Astrocyte of the hippocampus (primary cell): ENCODE measurements at regions not wholly inside any gene's neighbourhood (a gene's known extent, or its start where the extent isn't known, plus 50 kb on each side); places are given as distances from the start of the nearest gene placed in this dataset.
A peak's percentile ranks its signal among the peaks of the same experiment; 100 is the strongest.
"Not testable (repeated sequence)": the region's sequence is repeated elsewhere in the genome, so short reads cannot be mapped to it uniquely, and the experiment has no call there.

Source experiments
- DNase-seq: peaks from one replicate; pipeline ENCODE4 v3.0.0; 2011; ENCODE audit warnings: low read depth, low spot score

DNA sequence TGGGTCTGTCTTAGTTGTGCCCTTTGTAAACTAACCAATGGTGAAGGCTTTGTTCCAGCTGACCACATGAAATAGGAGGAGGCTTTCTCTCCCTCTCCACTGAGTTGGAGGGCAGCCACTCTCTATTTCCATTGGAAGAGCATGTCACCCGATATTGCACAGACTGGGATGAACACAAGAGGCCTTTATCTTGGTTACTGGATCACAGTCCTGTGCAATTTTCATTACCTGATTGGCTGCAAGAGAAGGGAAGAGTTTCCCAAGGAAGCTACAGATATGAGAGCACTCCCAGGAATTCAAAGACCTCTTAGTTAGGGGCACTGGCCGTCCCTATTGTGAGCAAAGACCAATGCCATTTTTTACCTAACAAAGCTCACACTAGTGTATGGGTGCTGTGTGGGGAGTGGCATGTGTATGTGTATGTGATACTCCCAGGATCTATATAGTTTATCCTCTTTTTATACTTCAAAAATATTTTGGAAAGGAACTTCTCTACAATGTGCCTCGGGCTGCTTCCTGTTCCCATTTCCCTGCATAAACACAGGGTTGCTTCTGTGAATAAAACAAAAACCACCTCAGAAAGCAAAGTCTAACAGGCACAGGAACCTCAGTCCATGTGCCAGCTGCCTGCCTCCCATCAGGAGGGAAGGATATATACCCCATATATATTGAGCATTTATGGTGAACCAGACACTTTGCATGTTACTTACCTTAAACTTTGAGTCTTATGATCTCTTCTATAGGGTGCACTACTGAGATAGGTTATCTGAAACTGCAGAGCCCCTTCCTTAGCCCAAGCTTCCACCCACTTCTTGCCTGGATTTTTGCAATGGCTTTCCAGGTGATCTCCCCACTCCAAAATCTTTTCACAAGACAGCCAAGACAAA lies 126.5 kb downstream of the RASSF10 start:
- DNase-seq = peak; percentile 94

DNA sequence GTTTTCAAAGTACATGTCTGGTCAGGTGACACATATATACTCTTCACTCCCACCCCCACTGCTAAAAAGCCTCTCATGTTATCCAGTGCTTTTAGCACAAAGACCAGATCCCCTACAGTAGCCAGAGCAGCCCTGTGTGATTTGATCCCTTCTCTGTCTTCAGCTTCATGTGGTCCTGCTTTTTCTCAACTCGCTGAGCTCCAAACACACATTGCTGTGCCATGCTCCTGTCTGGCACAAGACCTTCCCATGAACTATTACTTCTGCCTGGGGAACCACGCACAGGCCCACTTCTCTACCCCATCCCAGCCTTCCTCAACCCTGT lies 127.1 kb downstream of the RASSF10 start:
- no peak for DNase-seq

DNA sequence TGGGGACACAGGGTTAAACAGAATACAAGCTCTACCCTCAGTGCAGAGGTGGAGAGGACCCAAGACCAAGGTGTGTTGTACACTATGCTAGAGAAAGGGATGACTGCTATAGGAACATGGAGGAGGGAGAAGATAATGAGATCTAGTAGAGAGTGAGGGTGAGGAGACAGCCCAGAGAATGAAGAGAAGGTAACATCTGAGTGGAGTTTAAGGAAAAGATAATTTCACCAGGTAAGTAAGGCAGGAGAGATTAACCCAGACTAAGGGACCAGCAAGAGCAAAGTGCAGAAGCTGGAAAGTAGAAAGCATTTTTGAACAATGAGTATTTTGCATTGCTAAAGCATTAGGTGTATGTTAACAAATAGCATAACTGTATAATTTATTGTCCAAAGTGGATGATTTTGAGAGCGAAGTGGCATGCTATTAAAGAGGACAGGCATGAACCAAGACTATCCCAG lies 128.8 kb downstream of the RASSF10 start:
- no peak for DNase-seq

DNA sequence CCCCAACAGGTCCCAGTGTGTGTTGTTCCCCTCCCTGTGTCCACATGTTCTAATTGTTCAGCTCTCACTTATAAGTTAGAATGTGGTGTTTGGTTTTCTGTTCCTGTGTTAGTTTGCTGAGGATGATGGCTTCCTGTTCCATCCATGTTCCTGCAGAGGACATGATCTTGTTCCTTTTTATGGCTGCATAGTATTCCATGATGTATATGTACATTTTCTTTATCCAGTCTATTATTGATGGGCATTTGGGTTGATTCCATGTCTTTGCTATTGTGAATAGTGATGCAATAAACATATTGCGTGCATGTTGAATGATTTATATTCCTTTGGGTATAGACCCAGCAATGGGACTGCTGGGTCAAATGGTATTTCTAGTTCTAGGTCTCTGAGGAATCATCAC lies 130.0 kb downstream of the RASSF10 start:
- not testable (repeated sequence) for DNase-seq

DNA sequence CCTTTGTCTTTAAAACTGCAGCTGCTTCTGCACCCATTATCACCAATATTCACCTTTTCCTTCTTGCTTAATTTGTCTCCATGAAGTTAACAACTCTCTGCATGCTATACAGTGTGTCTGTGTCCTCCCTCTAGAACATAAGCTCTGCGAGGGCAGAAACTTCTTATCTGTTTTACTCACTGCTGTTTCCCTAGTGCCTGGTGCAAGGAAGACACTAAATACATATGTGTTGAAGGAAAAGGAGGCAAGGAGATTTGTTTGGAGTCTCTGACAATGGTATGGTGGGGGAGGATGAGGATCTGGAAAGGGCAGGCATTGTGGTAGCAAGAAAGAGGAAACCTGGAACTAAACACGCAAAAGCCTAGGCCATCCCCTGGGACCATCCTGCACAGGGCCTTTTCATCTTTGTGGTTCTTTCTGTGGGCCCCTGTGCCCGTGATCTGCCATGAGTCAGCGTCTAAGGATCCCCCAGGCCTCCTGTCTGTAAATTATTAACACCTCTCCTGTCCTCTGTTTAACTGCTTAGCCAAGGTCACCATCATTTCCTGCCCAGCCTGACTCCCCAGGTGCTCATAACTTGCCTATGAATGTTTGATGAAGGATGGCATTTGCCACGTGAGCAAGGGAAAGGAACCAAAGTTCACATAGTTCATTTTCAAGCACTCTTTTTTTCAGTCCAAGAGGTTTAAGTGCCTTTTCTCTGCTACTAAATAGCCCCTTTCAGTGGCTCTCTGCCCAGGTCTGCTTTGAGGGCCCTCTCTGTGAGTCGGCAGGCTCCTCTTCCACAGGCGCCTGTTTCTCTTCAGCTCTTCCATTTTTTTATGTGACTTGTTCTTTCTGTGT lies 131.1 kb downstream of the RASSF10 start:
- peak; percentile 64 for DNase-seq

DNA sequence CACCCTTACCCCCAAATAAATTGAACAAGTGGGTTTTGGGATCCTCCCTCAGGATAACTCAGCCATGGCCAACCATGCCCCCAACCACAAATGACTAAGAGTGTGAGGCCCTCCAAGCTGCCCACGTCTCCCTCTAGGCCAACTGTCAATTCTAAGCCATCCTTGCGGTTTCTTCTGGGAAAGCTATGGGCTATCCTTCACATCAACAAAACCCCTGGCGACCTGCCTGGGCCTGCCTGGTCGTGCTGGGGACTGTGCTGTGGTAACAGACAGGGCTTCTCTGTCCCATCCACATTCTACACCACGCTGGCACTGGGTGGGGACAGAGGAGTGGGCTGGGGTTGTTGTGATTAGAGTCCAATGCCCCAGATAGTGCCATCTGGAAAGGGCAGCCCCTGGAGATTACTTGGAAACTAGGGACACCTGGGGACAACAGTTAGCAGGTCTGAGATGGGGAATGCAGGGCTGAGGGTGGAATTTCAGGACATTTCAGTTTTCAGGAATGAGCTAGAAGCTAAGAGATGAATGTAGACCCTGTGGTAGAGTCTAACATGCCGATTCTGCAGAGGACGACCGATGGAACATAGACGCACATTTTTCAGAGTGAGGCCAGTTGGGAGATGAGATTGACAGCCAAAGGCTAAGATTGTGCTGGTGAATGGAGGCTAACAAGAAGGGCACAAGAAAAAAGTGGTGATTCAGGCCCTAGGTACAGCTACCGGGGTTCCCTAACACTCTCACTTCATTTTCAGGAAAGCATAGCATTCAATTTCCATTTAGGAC lies 131.9 kb downstream of the RASSF10 start:
- peak; percentile 58 for DNase-seq

DNA sequence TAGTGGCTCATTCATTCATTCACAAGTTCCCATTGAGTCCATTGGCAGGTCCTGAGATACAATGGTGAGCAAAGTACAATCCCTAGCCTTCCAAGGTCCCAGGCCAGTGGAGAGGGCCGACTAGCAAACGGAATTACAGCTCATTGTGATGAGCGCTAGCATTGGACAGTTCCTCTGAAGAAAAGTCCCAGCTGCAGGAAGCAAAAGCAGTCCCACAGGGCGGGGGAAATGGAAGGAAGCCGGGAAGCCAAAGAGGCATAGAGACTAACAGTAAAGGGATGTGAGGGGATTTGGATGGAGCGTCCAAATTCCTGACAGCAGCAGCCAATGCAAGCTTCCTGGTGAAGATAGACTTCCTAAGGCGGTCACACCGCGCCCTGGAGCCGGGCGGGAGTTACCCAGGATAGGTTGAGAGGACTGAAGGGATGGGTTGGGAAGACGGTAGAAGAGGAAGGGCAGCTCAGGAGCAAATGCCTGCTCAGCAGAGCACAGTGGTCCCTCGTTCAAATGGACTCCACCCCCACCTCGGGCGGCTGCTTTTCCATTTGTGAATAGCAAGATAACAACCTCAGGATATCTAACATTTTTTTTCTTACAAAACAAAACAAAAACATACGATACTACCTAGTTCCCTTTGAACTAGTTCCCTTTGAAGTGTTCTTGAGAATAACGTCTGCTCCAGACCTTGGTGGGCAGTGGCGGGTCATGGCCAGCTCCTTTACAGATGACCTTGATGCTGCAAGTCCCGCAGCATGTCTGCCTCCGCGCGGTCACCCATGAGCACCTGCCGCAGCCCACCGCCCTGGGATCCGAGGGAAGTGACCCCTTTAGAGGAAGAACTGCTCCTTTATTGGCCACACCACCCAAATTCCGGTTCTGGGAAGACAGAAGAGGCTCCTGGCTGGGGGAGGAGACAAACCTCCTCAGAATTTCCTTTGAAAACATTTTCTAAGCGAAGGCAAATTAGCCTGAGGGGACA lies 132.9 kb downstream of the RASSF10 start:
- no peak for DNase-seq

DNA sequence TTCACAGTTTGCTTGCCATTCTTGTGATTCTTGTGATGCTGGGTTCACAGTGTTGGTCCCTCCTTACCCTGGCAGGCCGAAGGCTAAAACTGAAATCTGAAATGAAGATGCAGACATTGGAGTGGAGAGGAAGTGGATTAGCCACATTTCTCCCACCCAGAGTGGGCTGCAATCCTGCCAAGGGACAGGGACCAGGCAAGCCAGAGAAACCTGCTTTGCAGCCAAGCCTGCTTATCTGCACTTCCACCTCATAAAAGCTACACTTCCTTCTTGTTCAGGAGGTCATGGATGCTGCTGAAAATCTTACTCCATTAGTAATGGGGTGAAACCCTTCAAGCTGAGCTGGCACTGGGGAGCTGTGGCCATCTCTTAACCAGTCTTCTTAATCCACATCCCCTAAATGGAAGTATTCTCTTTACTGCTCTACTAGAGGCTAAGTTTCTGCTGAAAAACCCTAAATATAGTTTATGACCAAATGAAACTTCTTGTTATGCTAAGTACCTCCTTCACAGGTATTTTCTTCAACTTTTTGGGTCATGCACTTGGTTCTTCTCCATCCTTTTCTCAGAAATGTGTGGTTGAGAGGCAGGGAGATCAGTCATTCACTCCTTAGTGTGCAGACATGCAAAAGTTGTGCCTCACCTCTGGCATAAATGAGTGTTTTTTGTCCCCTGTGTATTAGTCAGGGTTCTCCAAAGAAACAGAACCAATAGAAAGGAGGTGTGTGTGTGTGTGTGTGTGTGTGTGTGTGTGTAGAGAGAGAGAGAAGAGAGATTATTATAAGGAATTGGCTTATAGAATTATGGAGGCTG lies 133.9 kb upstream of the BMAL1 start:
- DNase-seq = no peak

DNA sequence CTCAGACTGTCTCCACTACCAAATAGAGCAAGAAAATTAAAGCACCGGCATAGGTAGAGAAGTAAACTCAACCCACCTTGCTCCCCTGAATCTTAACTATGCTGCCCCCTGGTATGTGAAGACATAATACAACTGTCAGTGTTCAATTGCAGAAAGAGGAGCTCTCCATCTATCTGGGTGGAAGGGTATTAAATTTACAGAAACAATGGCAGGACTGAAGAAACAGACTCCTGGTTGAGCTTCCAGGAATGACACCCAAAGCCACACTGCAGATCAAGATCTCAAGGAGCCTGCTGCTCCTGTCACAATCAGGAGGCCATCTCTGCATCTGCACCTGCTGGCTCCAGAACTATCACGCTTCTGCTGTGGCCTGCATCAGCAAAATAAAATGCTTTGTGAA lies 132.1 kb upstream of the BMAL1 start:
- no peak for DNase-seq

DNA sequence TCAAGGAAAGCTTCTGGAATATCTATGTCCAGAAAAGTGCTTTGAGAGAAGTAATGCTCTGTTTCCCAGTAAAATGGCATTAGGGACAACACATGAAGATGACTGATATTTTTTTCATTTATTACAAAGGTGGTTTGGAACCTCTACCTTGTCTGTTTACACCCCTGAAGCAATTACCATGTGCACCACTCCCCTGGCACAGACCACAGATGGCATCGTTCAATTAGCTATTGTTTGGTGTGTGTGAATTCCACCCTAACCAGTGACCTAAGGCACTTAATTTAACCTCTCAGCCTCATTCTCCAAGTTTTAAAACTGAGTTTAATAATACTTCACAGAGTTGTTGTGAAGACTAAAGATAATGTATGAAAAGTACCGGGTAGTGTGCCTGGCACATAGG lies 127.6 kb upstream of the BMAL1 start:
- DNase-seq = no peak

DNA sequence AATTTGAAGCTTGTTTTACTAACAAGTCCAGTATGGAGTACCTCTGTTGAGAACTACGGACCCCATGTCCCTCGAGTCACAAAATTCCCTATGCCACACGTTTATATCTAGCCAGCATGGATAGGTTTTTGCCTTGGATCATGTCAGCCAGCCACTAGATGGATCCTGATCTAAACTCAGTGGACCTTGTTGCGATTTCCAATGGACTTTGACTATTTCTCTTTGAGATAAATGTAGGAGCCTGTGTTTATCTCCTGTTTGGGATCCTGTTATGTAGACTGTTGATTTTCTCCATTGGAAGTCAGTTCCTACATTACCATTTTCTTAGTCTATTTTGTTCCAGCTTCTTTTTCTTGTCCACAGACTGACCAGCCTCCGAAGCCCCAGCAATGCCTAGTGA lies 127.1 kb upstream of the BMAL1 start:
- no peak for DNase-seq

DNA sequence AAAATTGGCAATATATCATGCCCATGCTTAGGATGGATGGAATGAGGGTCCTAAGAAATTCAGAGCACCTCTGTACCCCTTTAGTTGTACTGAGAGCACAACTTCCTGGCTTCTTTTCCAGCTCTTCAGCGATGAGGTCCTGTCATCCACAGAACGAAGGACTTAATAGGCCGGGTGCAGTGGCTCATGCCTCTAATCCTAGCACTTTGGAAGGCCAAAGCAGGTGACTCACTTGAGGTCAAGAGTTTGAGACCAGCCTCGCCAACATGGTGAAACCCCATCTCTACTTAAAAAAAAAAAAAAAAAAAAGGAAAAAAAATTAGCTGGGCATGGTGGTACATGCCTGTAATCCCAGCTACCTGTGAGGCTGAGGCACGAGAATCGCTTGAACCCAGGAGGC lies 125.3 kb upstream of the BMAL1 start:
- DNase-seq = no peak

DNA sequence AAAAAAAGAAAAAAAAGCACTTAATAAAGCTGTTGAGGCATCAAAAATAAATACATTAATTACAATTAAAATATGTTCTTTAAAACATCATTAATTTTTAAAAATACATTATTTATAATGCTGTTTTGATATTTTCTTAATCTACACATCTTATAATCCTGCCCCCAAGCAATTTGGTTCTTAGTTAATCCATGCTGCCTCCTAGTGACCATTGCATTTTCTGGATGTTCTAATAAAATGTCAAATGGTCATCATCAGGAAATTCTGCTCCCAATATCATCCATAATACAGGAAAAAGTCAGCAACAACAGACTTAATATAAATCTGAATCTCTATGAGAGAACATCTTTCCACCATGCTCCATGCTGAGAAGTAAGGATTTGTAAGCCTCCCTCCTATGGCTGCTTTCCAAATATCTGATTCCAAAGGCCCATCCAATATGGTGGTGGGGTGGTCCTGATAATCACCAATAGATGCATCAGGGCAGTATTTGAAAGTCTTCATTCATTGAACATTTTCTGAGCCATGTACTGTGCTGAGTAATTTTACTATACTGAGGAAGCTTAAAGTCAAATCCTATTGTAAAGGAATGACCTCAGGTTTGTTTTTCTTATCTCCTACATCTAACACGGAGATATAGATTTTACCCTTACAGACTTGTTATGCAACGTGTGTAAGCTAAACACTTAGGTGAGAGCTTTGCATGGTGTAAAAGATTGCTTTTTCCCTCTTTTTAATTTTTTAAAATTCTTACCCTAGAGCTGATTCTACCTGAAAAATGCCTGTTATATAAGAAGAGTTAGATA lies 124.7 kb upstream of the BMAL1 start:
- peak; percentile 44 for DNase-seq

DNA sequence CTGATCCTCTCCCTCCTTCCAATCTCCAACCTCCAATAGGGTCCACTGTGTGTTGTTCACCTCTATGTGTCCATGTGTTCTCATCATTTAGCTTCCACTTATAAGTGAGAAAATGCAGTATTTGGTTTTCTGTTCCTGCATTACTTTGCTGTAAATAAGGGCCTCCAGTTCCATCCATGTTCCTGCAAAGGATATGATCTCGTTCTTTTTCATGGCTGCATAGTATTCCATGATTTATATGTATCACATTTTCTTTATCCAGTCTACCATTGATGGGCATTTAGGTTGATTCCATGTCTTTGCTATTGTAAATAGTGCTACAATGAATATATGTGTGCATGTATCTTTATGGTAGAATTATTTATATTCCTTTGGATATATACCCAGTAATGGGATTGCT lies 123.2 kb upstream of the BMAL1 start:
- DNase-seq = not testable (repeated sequence)

DNA sequence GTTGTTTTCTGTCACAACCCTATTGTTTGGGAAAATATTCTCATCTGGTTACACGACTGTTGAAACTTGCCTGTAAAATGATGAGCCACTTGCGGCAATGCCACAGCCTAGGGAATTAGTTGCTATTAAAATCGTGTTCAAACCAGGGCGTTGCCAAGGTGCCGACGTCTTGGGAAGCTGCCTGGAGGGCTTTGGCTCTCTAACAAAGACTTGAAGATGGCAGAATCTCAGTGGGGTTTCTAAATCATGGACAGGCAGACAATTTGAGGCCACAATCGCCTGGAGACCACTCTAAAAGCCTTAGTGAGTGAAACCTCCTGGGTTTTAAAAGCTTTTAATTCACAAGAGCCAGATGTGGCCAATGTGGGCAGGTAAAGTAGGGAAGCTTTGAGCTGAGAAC lies 117.2 kb upstream of the BMAL1 start:
- DNase-seq = no peak

DNA sequence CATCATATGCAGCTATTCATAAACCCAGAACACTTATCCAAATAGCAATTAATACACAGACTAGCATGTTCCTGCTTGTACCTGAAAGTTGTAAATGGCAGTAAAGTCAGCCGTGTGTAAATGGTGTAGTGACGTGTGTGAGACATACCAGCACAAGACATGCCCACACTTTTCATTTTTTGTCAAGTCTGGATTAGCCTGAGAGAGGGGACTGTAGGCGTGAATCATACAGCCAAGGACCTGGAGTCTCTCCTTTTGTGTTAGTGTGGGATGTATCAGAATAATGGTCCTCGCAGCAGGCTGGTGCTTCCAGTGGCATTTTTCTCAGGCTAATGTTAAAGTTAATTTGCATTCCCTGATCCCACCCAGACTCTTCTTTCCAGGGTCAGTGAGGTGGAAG lies 116.8 kb upstream of the BMAL1 start:
- no peak for DNase-seq

DNA sequence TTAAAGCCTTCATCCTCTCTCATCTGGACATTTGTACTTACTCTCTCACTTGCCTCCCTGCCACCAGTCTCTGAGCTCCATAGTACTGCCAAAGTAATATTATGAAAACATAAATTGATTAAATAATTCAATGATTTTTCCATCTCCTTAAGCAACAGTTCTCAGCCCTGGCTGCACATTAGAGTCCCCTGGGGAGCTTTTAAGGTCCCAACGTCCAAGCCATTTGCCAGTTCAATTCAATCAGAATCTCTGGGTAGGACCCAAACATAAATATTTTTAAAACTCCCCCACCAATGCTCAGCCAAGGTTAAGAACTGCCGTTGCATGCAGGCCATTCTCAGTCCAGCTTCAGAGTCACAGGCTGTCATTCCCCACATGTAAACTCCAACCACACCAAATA lies 114.4 kb upstream of the BMAL1 start:
- DNase-seq = no peak

DNA sequence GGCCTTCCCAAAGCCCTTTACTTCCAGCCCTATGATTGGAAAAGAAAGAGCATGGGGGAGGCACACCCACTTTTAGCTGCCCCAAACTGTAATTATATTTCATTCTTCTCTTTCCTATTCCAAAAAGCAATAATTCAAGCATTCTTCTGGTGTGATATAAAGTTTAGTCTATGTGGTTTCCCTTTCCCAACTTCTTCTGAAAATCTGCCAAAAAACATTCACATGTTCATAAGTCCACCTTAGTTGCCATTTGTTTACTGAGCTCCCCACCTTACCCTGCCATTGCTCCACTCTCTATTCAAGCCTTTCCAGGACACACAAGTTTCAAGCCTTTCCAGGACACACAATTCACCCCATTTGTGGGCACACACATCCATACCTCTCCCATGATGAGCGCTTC lies 111.6 kb upstream of the BMAL1 start:
- no peak for DNase-seq

DNA sequence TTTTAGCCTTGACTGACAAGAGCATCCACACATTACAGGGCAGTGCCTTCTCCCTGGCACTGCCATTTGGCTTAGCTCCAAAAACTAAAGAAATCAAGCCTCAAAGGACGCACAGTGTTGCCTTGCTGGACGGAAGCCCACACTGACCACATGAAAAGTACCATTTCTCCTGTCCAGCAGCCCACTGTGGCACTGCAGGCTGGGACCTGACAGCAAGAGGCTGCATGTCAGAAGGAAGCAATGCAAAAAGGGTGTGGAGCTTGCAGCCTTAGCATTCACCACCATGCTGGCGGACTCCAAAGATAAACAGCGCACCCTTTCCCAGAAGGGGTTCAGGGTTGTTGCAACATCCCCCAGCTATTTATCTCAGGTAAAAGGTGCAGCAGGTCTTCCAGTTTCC lies 109.3 kb upstream of the BMAL1 start:
- DNase-seq = peak; percentile 59
